Mucosa of descending colon (tissue), 3 donors: ENCODE measurements at regions not wholly inside any gene's neighbourhood (a gene's known extent, or its start where the extent isn't known, plus 50 kb on each side); places are given as distances from the start of the nearest gene placed in this dataset.
A peak's percentile ranks its signal among the peaks of the same experiment; 100 is the strongest.
"Not testable (repeated sequence)": the region's sequence is repeated elsewhere in the genome, so short reads cannot be mapped to it uniquely, and the experiment has no call there.

ENCODE experiments used
- ATAC-seq: fragments of 200-7000 bp; cut with Tn5 transposase; one replicate; pipeline ENCODE4 v1.9.1; 2020; ENCODE audit warnings: mild to moderate bottlenecking, moderate library complexity
- DNase-seq, 3 donors: peaks; one replicate each; pipeline ENCODE4 v3.0.0-alpha.2; 2020
- H3K36me3 ChIP-seq: fragments of 200-600 bp; one replicate; pipeline ENCODE4 v1.8.0; 2021; ENCODE audit warnings: low read depth, mild to moderate bottlenecking
- H3K4me1 ChIP-seq: fragments of 200-600 bp; one replicate; pipeline ENCODE4 v1.8.0; 2021; ENCODE audit warnings: low read depth, mild to moderate bottlenecking
- H3K4me3 ChIP-seq: fragments of 200-600 bp; one replicate; pipeline ENCODE4 v1.8.0; 2021; ENCODE audit warnings: mild to moderate bottlenecking
- H3K9me3 ChIP-seq: fragments of 200-600 bp; one replicate; pipeline ENCODE4 v1.8.0; 2021; ENCODE audit warnings: mild to moderate bottlenecking
- CTCF ChIP-seq: fragments of 200-600 bp; IDR thresholded peaks from one replicate; pipeline ENCODE4 v1.8.0; 2022; ENCODE audit warnings: antibody characterized with exemption, mild to moderate bottlenecking
- intact Hi-C, 2 donors: fragments of 100-400 bp; cut with DNase I in 1 of 2; cut with micrococcal nuclease in 1 of 2; formaldehyde crosslinking; loops; one replicate each; pipeline versions ENCODE4 v1.11.0 to v1.11.1; 2022; cut with DNase I, micrococcal nuclease
- donor health status: DM: no; HTN: no; CAD: no; lungs with moderate emphysema.
- donor health status: DM: no; HTN: no; CAD: no.
- donor health status: DM: no; HTN: yes; CAD: no.

- H3K36me3 ChIP-seq, result no peaks in the 10 kb centered on the region
- peak; percentile 88 for ATAC-seq
- no peaks in the 10 kb centered on the region for H3K9me3 ChIP-seq
- peaks cover 11% of the 10 kb centered on the region for H3K4me1 ChIP-seq
- no peak for TF ChIP-seq CTCF
- intact Hi-C loops, result no loop called here
- no peak overlapping the region for H3K4me3 ChIP-seq
- no peak for DNase-seq
Observed at GRCh38 chr18:46199515-46200147, 95.4 kb downstream of the HAUS1 start.

- ATAC-seq, intact Hi-C loops, DNase-seq, H3K9me3 ChIP-seq, H3K4me3 ChIP-seq, H3K36me3 ChIP-seq: not testable (repeated sequence)
- peaks cover 11% of the 10 kb centered on the region for H3K4me1 ChIP-seq
Observed at GRCh38 chr18:46200178-46201055, 96.2 kb downstream of the HAUS1 start.

GRCh38 chr18:46204143-46204542, 100.0 kb downstream of the HAUS1 start:
- no peak for ATAC-seq
- DNase-seq, result no peak
- H3K4me3 ChIP-seq, result no peak overlapping the region
- H3K36me3 ChIP-seq, result no peaks in the 10 kb centered on the region
- no peaks in the 10 kb centered on the region for H3K4me1 ChIP-seq
- H3K9me3 ChIP-seq, result no peaks in the 10 kb centered on the region
- TF ChIP-seq CTCF, result no peak
- intact Hi-C loops, result no loop called here

GRCh38 chr18:46207985-46208384, 103.8 kb downstream of the HAUS1 start:
- H3K4me3 ChIP-seq, result no peak overlapping the region
- no peaks in the 10 kb centered on the region for H3K36me3 ChIP-seq
- TF ChIP-seq CTCF, result no peak
- intact Hi-C loops, result no loop called here
- DNase-seq (no peak), ATAC-seq (no peak)
- no peaks in the 10 kb centered on the region for H3K4me1 ChIP-seq
- H3K9me3 ChIP-seq, result no peaks in the 10 kb centered on the region

GRCh38 chr18:46209161-46209560, 105.0 kb downstream of the HAUS1 start:
- Histone ChIP-seq H3K4me3 (no peak overlapping the region), H3K4me1 (no peaks in the 10 kb centered on the region), H3K9me3 (no peaks in the 10 kb centered on the region), H3K36me3 (no peaks in the 10 kb centered on the region)
- intact Hi-C loops, result no loop called here
- no peak for DNase-seq
- no peak for TF ChIP-seq CTCF
- ATAC-seq, result no peak

GRCh38 chr18:46211816-46212215, 107.6 kb downstream of the HAUS1 start:
- DNase-seq, result no peak
- no peak for ATAC-seq
- H3K4me1 ChIP-seq, result no peaks in the 10 kb centered on the region
- H3K36me3 ChIP-seq, result no peaks in the 10 kb centered on the region
- no peak overlapping the region for H3K4me3 ChIP-seq
- TF ChIP-seq CTCF, result no peak
- intact Hi-C loops, result no loop called here
- H3K9me3 ChIP-seq, result no peaks in the 10 kb centered on the region
